Subcutaneous abdominal adipose tissue (tissue), 5 donors: ENCODE measurements at regions not wholly inside any gene's neighbourhood (a gene's known extent, or its start where the extent isn't known, plus 50 kb on each side); places are given as distances from the start of the nearest gene placed in this dataset.
"Not testable (repeated sequence)": the region's sequence is repeated elsewhere in the genome, so short reads cannot be mapped to it uniquely, and the experiment has no call there.

Experiments used
- H3K27ac ChIP-seq: one replicate; pipeline ENCODE4 v1.7.0; 2013; ENCODE audit warnings: low read depth, mild to moderate bottlenecking, inconsistent platforms, low read length, moderate library complexity
- H3K27me3 ChIP-seq, 5 donors: one replicate each; pipeline ENCODE4 v1.7.0; 2013; ENCODE audit warnings: low read length in 5 of 5, inconsistent platforms in 1 of 5; ENCODE audit not compliant: control insufficient read depth in 5 of 5, insufficient read depth in 4 of 5
- H3K36me3 ChIP-seq, 5 donors: one replicate each; pipeline ENCODE4 v1.7.0; 2013; ENCODE audit warnings: low read length in 5 of 5; ENCODE audit not compliant: control insufficient read depth in 5 of 5, insufficient read depth in 5 of 5
- H3K4me1 ChIP-seq, 5 donors: one replicate each; pipeline ENCODE4 v1.7.0; 2013; ENCODE audit warnings: low read length in 5 of 5, mild to moderate bottlenecking in 3 of 5, moderate library complexity in 1 of 5; ENCODE audit not compliant: control insufficient read depth in 5 of 5, insufficient read depth in 5 of 5
- H3K4me3 ChIP-seq, 5 donors: one replicate each; pipeline ENCODE4 v1.7.0; 2013; ENCODE audit warnings: low read length in 5 of 5, low read depth in 1 of 5
- H3K9ac ChIP-seq, 5 donors: one replicate each; pipeline ENCODE4 v1.7.0; 2013; ENCODE audit warnings: low read length in 5 of 5, mild to moderate bottlenecking in 4 of 5, moderate library complexity in 3 of 5
- H3K9me3 ChIP-seq, 5 donors: one replicate each; pipeline ENCODE4 v1.7.0; 2013; ENCODE audit warnings: low read length in 5 of 5; ENCODE audit not compliant: control insufficient read depth in 5 of 5
- donor health status: healthy.
- donor health status: healthy.
- donor health status: healthy.
- donor health status: healthy.
- donor health status: healthy.

DNA sequence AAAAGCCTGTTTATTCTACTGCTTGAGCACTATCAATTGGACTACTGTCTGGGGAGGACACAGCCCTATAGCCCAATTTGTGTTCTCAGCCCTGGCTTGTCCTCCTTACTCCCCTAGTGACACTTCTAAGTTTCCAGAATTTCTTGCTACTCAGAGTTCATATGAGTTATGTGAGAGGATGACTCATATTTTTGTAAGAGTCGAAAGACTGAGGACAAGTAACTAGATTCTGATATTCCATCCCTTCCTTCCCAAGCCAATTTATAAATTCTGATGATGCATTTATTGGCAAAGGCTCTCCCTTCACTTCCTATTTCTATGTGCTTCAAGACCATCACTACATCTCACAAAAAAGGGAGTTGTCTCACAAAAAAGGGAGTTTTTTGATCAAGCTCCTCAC, 422.2 kb upstream of the DEPDC1 start:
- peaks cover 0 to 15% (median 8%) of the 10 kb centered on the region in 5 donors for H3K4me1 ChIP-seq
- no peak overlapping the region for H3K27ac ChIP-seq
- H3K9ac ChIP-seq = no peak overlapping the region
- no peaks in the 10 kb centered on the region for H3K36me3 ChIP-seq
- no peak overlapping the region for H3K4me3 ChIP-seq
- H3K27me3 ChIP-seq = no peaks in the 10 kb centered on the region
- no peaks in the 10 kb centered on the region for H3K9me3 ChIP-seq

DNA sequence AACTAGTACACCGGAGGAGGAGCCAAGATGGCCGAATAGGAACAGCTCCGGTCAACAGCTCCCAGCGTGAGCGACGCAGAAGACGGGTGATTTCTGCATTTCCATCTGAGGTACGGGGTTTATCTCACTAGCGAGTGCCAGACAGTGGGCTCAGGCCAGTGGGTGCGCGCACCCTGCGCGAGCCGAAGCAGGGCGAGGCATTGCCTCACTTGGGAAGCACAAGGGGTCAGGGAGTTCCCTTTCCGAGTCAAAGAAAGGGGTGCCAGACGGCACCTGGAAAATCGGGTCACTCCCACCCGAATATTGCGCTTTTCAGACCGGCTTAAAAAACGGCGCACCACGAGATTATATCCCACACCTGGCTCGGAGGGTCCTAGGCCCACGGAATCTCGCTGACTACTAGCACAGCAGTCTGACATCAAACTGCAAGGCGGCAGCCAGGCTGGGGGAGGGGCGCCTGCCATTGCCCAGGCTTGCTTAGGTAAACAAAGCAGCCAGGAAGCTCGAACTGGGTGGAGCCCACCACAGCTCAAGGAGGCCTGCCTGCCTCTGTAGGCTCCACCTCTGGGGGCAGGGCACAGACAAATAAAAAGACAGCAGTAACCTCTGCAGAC, 426.7 kb upstream of the DEPDC1 start:
- H3K27me3 ChIP-seq, H3K27ac ChIP-seq, H3K9ac ChIP-seq, H3K36me3 ChIP-seq, H3K4me1 ChIP-seq, H3K9me3 ChIP-seq, H3K4me3 ChIP-seq: not testable (repeated sequence)

DNA sequence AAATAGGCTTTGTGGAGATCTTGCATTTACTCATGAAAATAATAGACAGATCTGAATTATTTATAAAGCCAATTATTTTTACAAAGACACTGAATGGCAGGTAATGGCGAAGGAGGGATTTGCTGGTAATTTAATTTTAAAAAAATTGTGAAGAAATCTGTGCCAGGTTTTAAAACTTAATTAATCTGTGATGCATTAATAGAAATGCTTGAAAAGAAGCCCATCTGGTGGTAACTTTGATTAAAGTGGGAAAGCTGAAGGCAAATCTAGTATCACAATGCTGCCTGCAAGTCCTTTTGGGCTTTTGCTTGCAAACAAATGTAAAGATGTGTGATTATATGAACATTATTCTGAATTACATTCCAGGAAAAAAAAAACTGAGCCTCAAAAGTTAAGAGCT, 433.2 kb upstream of the DEPDC1 start:
- Histone ChIP-seq H3K4me3 (no peak overlapping the region), H3K27ac (no peak overlapping the region), H3K9ac (no peak overlapping the region), H3K4me1 (no peaks in the 10 kb centered on the region), H3K36me3 (no peaks in the 10 kb centered on the region), H3K9me3 (no peaks in the 10 kb centered on the region), H3K27me3 (no peaks in the 10 kb centered on the region)

DNA sequence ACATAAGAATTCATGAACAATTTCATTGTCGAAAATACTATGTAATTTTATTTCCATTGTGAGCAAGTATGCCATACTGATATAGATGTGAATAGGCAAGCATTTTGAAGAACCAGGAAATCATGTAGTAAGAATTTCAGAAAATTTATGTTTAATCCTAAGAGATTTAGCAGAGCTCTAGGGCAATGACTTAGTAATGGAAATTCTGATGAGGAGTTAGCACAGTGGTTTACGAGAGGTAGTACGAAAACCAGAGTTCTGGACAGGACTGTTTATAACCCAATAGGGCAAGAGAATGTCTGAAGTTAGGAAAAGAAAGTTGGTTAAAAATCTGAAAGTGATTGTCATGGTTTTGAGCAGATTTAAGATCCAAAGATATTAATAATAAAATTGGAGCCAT, 439.6 kb upstream of the DEPDC1 start:
- Histone ChIP-seq H3K9ac (no peak overlapping the region), H3K36me3 (no peaks in the 10 kb centered on the region), H3K27ac (no peak overlapping the region), H3K27me3 (no peaks in the 10 kb centered on the region), H3K4me3 (no peak overlapping the region), H3K4me1 (no peaks in the 10 kb centered on the region), H3K9me3 (no peaks in the 10 kb centered on the region)

DNA sequence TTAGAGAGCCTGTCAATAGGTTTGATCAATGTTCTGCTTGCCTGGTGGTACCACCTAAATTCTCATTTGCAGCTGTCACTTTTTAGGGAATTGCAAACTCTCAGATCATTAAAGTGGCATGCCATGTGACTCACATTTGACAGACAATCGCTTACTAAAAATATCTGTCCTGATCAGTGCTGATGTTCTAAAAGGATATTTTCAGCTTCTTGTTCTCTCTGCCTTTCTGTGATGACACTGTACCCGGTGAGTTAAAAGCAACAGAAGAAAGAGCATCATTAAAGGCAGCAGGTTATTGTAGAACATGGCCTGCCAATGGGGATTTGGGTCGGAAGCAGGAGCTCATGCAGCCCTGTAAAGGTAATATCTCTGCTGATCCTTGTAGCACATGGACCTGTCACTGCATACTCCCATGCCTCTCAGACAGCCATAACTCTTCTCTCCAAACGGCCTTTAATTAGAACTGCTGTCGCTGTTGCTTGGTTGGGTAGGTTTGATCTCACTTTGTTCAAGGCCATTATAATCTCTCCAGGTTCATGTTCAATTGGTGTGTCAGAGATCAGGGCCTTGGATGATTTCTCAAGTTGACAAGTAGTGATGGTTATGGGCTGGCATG, 441.3 kb upstream of the DEPDC1 start:
- Histone ChIP-seq H3K27ac (no peak overlapping the region), H3K4me3 (no peak overlapping the region), H3K9ac (no peak overlapping the region), H3K27me3 (no peaks in the 10 kb centered on the region), H3K36me3 (no peaks in the 10 kb centered on the region), H3K9me3 (no peaks in the 10 kb centered on the region), H3K4me1 (no peaks in the 10 kb centered on the region)

DNA sequence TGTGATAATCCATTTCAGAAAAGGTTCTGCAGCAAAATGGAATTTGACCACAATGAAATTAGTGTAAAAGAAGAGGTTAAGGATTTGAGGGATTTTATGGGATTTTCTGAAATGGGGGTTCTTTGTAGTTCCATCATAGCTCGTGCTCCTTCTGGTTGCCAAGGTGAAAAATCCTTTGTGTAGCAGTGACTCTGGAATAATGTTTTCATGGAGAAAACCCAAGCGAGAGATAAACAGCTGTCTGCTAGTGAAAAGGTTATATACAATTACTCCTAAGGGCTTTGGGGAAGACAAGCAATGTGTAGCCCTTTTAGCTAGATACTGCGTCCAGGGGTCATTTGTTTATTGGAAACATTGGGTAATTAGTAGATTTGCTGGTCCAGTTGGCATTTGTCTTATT, 453.2 kb upstream of the DEPDC1 start:
- H3K4me3 ChIP-seq = no peak overlapping the region

DNA sequence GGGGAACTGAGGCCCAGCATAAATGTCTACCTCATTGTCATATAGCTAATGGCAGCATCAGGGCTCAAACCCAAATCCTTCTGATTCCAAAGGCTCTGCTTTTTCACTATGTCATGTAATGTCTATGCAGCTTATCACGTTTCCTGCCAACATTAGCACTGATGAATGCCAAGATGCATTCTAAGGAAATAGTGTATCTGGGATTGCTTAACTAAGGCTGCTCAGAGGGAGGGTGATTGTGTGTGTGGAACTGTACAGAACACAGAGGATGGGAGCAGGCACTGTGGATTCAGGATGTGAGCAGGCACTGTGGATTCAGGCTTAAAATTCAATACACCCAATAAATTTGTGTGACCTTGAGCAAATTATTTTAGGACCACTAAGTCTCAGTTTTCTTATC, 456.4 kb upstream of the DEPDC1 start:
- no peak overlapping the region for H3K9ac ChIP-seq

More for the DNA sequence above, 453.2 kb upstream of the DEPDC1 start:
- Histone ChIP-seq H3K9me3 (no peaks in the 10 kb centered on the region), H3K4me1 (no peaks in the 10 kb centered on the region), H3K27me3 (no peaks in the 10 kb centered on the region), H3K36me3 (no peaks in the 10 kb centered on the region), H3K27ac (no peak overlapping the region), H3K9ac (no peak overlapping the region)

DNA sequence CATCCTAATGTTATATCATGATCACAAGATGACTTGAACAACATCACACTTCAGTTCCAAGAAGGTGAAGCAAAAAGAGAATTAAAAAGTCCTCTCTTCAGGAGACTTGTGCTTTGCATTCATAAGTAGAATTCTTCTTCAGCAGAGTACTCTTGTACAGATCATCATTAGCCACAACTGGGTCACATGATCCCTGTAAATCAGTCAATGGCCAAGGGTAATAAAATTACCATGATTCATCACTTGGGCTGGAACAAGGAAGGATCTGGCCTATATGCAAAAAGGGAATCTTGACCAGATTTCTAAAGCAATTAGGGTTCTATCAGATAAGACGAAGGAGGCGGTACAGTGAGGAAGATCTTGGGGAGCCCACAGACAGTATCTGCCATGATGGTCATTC, 458.0 kb upstream of the DEPDC1 start:
- no peaks in the 10 kb centered on the region for H3K4me1 ChIP-seq
- no peaks in the 10 kb centered on the region for H3K9me3 ChIP-seq
- no peaks in the 10 kb centered on the region for H3K27me3 ChIP-seq
- H3K27ac ChIP-seq = no peak overlapping the region
- no peak overlapping the region for H3K4me3 ChIP-seq
- no peaks in the 10 kb centered on the region for H3K36me3 ChIP-seq
- no peak overlapping the region for H3K9ac ChIP-seq

More for the DNA sequence above, 456.4 kb upstream of the DEPDC1 start:
- H3K36me3 ChIP-seq = no peaks in the 10 kb centered on the region
- H3K4me3 ChIP-seq = no peak overlapping the region
- no peaks in the 10 kb centered on the region for H3K9me3 ChIP-seq
- H3K27ac ChIP-seq = no peak overlapping the region
- H3K4me1 ChIP-seq = no peaks in the 10 kb centered on the region
- H3K27me3 ChIP-seq = no peaks in the 10 kb centered on the region

DNA sequence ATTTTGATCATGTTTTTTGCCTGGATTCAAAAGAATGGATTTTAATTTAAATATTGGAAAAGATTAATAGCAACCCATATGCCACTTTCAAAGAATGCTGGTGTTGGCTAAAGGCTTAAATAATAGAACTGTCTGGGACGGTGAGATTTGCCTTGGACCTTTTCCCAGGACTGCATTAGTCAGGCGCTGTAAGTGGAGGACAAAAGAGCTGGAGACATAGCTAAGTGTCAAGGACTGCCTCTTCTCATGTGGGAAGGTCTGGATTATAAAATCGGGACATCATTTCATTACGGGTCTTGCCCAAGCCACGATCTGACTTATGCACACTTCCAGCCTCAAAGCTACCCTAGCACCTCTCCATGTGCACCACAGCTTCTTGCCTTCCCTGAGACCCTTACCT, 458.5 kb upstream of the DEPDC1 start:
- no peak overlapping the region for H3K9ac ChIP-seq
- no peak overlapping the region for H3K4me3 ChIP-seq
- H3K27ac ChIP-seq = no peak overlapping the region
- H3K9me3 ChIP-seq = no peaks in the 10 kb centered on the region
- no peaks in the 10 kb centered on the region for H3K36me3 ChIP-seq
- no peaks in the 10 kb centered on the region for H3K4me1 ChIP-seq
- H3K27me3 ChIP-seq = no peaks in the 10 kb centered on the region

DNA sequence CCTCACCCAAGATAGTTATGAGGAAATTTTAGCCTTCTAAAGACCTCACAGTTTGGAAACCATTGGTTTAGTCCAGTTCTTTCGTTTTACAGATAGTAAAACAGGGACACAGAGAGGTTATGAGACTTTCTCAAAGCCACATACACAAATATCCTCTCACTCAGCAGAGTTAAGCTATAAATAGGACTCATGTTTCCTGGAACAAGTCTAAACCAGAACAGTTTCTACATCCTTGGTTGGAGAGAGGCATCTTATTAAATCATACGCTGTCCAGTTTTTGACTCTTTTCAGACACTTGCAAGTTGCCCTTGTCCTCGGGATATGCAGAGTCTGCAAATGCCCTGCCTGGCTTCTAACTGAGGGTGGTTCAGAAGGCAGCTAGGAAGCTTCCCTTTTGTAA, 462.1 kb upstream of the DEPDC1 start:
- no peaks in the 10 kb centered on the region for H3K4me1 ChIP-seq
- H3K9me3 ChIP-seq = no peaks in the 10 kb centered on the region
- H3K36me3 ChIP-seq = no peaks in the 10 kb centered on the region
- no peak overlapping the region for H3K9ac ChIP-seq
- no peak overlapping the region for H3K4me3 ChIP-seq
- H3K27me3 ChIP-seq = no peaks in the 10 kb centered on the region
- H3K27ac ChIP-seq = no peak overlapping the region
